B cell (primary cell): ENCODE measurements at regions not wholly inside any gene's neighbourhood (a gene's known extent, or its start where the extent isn't known, plus 50 kb on each side); places are given as distances from the start of the nearest gene placed in this dataset.

Experiments
- ATAC-seq: fragments of 200-7000 bp; cut with Tn5 transposase; one replicate; pipeline ENCODE4 v1.10.0; 2021; ENCODE audit warnings: low read depth, mild to moderate bottlenecking, moderate number of reproducible peaks, moderate library complexity
- CTCF ChIA-PET: fragments of 350-600 bp; sonication (Branson Sonifier 250); formaldehyde crosslinking; loops from one replicate; lab custom pipeline; 2021; ENCODE audit warnings: antibody characterized with exemption, inconsistent platforms; lab: Charles Lee
- POLR2A ChIA-PET: fragments of 350-600 bp; sonication (Branson Sonifier 250); formaldehyde crosslinking; loops from one replicate; lab custom pipeline; 2021; ENCODE audit warnings: antibody characterized with exemption; lab: Charles Lee
- DNase-seq: peaks from one replicate; pipeline ENCODE4 v3.0.0; 2013
- H2AFZ ChIP-seq: 2 replicates; pipeline ENCODE4 v1.6.1; 2012; ENCODE audit warnings: mild to moderate bottlenecking, low read depth, low read length; ENCODE audit not compliant: insufficient read depth, poor library complexity, severe bottlenecking
- H3K27ac ChIP-seq, 2 donors: 1 replicate in 1 of 2; 2 replicates in 1 of 2; pipeline ENCODE4 v1.5.1; 2012 to 2013; ENCODE audit warnings: low read length in 2 of 2, mild to moderate bottlenecking in 2 of 2, moderate library complexity in 1 of 2
- H3K27me3 ChIP-seq, 4 experiments: fragments of 200-600 bp in 1 of 4; sonication (generic) in 1 of 4; replicated peaks in 1 of 4; 1 replicate in 2 of 4; 2 replicates in 2 of 4; pipeline versions ENCODE4 v1.6.1 to v1.7.0; 2013 to 2016; ENCODE audit warnings: low read length in 3 of 4, mild to moderate bottlenecking in 2 of 4, mixed read lengths in 1 of 4, moderate library complexity in 1 of 4; ENCODE audit not compliant: insufficient read depth in 4 of 4, control insufficient read depth in 3 of 4; ENCODE audit errors: control extremely low read depth in 1 of 4
- H3K36me3 ChIP-seq, 2 experiments: replicated peaks in 1 of 2; 1 replicate in 1 of 2; 2 replicates in 1 of 2; pipeline versions ENCODE4 v1.6.1 to v1.7.1; 2013; ENCODE audit warnings: low read length in 1 of 2; ENCODE audit not compliant: insufficient read depth in 2 of 2, control insufficient read depth in 1 of 2; ENCODE audit errors: control extremely low read depth in 1 of 2, extremely low read depth in 1 of 2
- H3K4me1 ChIP-seq, 2 donors: fragments of 200-600 bp in 1 of 2; sonication (generic) in 1 of 2; 1 replicate in 1 of 2; 2 replicates in 1 of 2; pipeline versions ENCODE4 v1.5.1 to v1.6.1; 2013 to 2017; ENCODE audit warnings: low read length in 2 of 2; ENCODE audit not compliant: control insufficient read depth in 2 of 2, insufficient read depth in 2 of 2
- H3K4me2 ChIP-seq: replicated peaks from 2 replicates; pipeline ENCODE3; 2012; ENCODE audit warnings: mild to moderate bottlenecking, low read depth, low read length; ENCODE audit not compliant: poor library complexity, severe bottlenecking
- H3K4me3 ChIP-seq, 5 experiments: fragments of 200-600 bp in 1 of 5; sonication (generic) in 1 of 5; 1 replicate in 3 of 5; 2 replicates in 2 of 5; pipeline versions ENCODE4 v1.5.1 to v1.7.0; 2011 to 2016; ENCODE audit warnings: low read length in 4 of 5, mild to moderate bottlenecking in 4 of 5, low read depth in 2 of 5, control low read depth in 1 of 5, moderate library complexity in 1 of 5; ENCODE audit not compliant: insufficient read depth in 1 of 5; ENCODE audit errors: control extremely low read depth in 1 of 5, extremely low read depth in 1 of 5
- H3K79me2 ChIP-seq: fragments of 200-600 bp; sonication (generic); one replicate; pipeline ENCODE4 v1.6.0; 2016; ENCODE audit warnings: low read length; ENCODE audit not compliant: control insufficient read depth, insufficient read depth
- H3K9ac ChIP-seq: fragments of 200-600 bp; sonication (generic); 2 replicates; pipeline ENCODE4 v1.6.1; 2017; ENCODE audit warnings: mild to moderate bottlenecking, low read length, moderate library complexity
- H3K9me3 ChIP-seq, 3 donors: one replicate each; pipeline versions ENCODE4 v1.6.1 to v1.7.1; 2013; ENCODE audit warnings: low read length in 2 of 3; ENCODE audit not compliant: control insufficient read depth in 2 of 3, insufficient read depth in 1 of 3; ENCODE audit errors: control extremely low read depth in 1 of 3
- H4K20me1 ChIP-seq: 2 replicates; pipeline ENCODE4 v1.6.0; 2012; ENCODE audit warnings: mild to moderate bottlenecking, low read length; ENCODE audit not compliant: insufficient read depth, control insufficient read depth, poor library complexity, severe bottlenecking
- H3K27ac Mint-ChIP-seq: one replicate; pipeline ENCODE4 v1.8.0; 2021; ENCODE audit warnings: mixed read lengths
- H3K27me3 Mint-ChIP-seq: one replicate; pipeline ENCODE4 v1.8.0; 2021; ENCODE audit warnings: mixed read lengths
- H3K4me1 Mint-ChIP-seq: one replicate; pipeline ENCODE4 v1.8.0; 2021; ENCODE audit warnings: mixed read lengths
- H3K4me3 Mint-ChIP-seq: one replicate; pipeline ENCODE4 v1.8.0; 2021; ENCODE audit warnings: mixed read lengths
- H3K9me3 Mint-ChIP-seq: one replicate; pipeline ENCODE4 v1.8.0; 2022; ENCODE audit warnings: mixed read lengths; ENCODE audit not compliant: insufficient read depth
- EZH2 ChIP-seq: IDR thresholded peaks from 2 replicates; pipeline ENCODE4 v1.6.1; 2012; ENCODE audit warnings: borderline replicate concordance, low read depth, mild to moderate bottlenecking, moderate library complexity, low read length; ENCODE audit not compliant: insufficient read depth, poor library complexity, severe bottlenecking
- WGBS: methylation state at CpG from one replicate; pipeline ENCODE4 v1.1.5; 2013; ENCODE audit warnings: missing lambda C conversion rate; ENCODE audit not compliant: insufficient coverage; 5-methylcytosine and 5-hydroxymethylcytosine counted together
- intact Hi-C: fragments of 100-400 bp; cut with micrococcal nuclease; formaldehyde crosslinking; loops from one replicate; pipeline ENCODE4 v1.10.0; 2022
- TF ChIP-seq, protein P1 (sequence below): fragments of 200-600 bp; IDR thresholded peaks from one replicate; pipeline ENCODE4 v1.8.0; 2022; ENCODE audit warnings: antibody characterized with exemption, mild to moderate bottlenecking

DNA sequence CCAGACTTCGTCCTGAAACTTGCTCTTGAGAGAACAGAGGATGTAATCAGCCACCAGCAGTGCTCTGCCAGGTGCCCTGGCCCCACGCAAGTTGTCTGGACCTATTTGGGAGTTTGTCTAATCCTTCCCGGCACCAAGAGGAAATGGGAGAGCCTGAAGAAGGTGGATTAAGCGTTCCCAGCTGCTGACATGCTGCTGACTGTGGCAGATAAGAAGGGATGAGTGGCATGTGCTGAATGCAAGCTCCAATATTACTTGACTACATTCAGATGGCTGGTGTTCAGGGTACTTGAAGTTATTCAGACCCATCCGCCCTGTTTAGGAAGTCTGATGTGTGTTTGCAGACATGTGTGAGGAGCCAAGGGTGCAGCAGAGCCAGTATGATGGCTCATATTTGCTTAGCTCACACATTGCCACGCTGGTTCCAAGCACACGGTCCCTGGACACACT, 440.6 kb upstream of the CCDC196 start:
- Histone ChIP-seq H3K27ac (no peak overlapping the region), H3K36me3 (no peaks in the 10 kb centered on the region), H3K4me3 (no peak overlapping the region), H3K9me3 (no peaks in the 10 kb centered on the region), H3K4me1 (no peaks in the 10 kb centered on the region), H3K4me2 (no peak overlapping the region), H4K20me1 (no peaks in the 10 kb centered on the region), H3K79me2 (no peaks in the 10 kb centered on the region), H2AFZ (no peak overlapping the region), H3K9ac (no peak overlapping the region), H3K27me3 (peaks cover 0 to 4% (median 3%) of the 10 kb centered on the region in 4 experiments)
- ChIA-PET CTCF (no interaction called here), POLR2A (no interaction called here)
- 83% methylated on average over 5 of the region's 7 CpGs for WGBS
- Mint-ChIP-seq H3K4me3 (no peak overlapping the region), H3K4me1 (no peaks in the 10 kb centered on the region), H3K27ac (no peak overlapping the region), H3K9me3 (no peaks in the 10 kb centered on the region), H3K27me3 (peaks cover 34% of the 10 kb centered on the region)
- no peak for ATAC-seq
- no peak for TF ChIP-seq EZH2
- TF ChIP-seq, protein P1, sequence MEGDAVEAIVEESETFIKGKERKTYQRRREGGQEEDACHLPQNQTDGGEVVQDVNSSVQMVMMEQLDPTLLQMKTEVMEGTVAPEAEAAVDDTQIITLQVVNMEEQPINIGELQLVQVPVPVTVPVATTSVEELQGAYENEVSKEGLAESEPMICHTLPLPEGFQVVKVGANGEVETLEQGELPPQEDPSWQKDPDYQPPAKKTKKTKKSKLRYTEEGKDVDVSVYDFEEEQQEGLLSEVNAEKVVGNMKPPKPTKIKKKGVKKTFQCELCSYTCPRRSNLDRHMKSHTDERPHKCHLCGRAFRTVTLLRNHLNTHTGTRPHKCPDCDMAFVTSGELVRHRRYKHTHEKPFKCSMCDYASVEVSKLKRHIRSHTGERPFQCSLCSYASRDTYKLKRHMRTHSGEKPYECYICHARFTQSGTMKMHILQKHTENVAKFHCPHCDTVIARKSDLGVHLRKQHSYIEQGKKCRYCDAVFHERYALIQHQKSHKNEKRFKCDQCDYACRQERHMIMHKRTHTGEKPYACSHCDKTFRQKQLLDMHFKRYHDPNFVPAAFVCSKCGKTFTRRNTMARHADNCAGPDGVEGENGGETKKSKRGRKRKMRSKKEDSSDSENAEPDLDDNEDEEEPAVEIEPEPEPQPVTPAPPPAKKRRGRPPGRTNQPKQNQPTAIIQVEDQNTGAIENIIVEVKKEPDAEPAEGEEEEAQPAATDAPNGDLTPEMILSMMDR: no peak
- intact Hi-C loops: no loop called here
- DNase-seq: no peak

GRCh38 chr14:66046035-66046434, 440.1 kb upstream of the CCDC196 start:
- no peak for DNase-seq
- H3K9me3 ChIP-seq: no peaks in the 10 kb centered on the region
- no peak for TF ChIP-seq EZH2
- TF ChIP-seq, protein P1: no peak
- Mint-ChIP-seq H3K4me3 (no peak overlapping the region), H3K27me3 (peaks cover 32% of the 10 kb centered on the region), H3K4me1 (no peaks in the 10 kb centered on the region), H3K9me3 (no peaks in the 10 kb centered on the region), H3K27ac (no peak overlapping the region)
- H3K4me2 ChIP-seq: no peak overlapping the region
- H2AFZ ChIP-seq: no peak overlapping the region
- no peaks in the 10 kb centered on the region for H3K79me2 ChIP-seq
- no CpG with 5 or more reads among the region's 1 CpG for WGBS
- intact Hi-C loops: no loop called here
- ChIA-PET CTCF (no interaction called here), POLR2A (no interaction called here)
- H3K27me3 ChIP-seq: peaks cover 0 to 4% (median 3%) of the 10 kb centered on the region in 4 experiments
- no peak overlapping the region for H3K27ac ChIP-seq
- H3K4me1 ChIP-seq: no peaks in the 10 kb centered on the region
- no peaks in the 10 kb centered on the region for H3K36me3 ChIP-seq
- ATAC-seq: no peak
- no peak overlapping the region for H3K4me3 ChIP-seq
- no peak overlapping the region for H3K9ac ChIP-seq
- H4K20me1 ChIP-seq: no peaks in the 10 kb centered on the region
